ENCODE measurements at regions not wholly inside any gene's neighbourhood (a gene's known extent, or its start where the extent isn't known, plus 50 kb on each side); places are given as distances from the start of the nearest gene placed in this dataset.

DNA sequence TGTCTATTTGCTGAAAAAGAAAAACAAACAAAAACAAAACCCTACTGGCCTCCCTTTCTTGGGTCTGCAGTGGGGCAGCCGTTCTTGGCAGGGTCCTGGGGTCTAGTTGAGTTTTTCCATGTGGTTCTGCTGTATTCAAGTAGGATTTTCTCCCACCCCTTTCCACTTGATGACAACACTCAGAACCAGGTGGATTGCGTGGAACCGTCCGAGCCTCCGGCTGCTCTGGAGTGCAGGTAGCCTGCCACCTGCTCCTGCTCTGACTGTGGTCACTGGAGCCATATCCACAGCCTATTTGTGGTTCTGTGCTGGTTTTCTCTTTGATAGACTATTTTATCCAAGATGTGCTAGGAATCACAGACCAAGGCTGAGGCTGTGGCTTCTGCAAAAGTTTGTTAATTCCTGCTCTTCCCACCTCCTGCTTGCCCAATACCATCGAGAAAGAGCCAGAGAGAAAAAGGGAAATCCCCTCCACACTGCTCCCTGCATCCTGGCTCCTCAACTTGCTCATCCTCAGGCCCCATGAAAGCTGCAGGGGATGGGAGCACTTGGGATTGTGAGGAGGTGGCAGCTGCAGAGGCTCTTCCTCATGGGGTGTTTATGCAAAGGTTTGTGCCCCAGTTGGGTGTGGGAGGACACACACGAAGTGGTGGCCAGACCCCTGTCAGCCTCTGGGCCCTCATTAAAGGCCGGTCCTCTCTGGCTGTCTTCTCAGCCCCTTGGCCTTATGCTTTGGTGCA lies 377.8 kb upstream of the TNRC6C start:
- DNase-seq: no peak
- CTCF ChIA-PET: no interaction called here
- POLR2A ChIA-PET: no interaction called here

DNA sequence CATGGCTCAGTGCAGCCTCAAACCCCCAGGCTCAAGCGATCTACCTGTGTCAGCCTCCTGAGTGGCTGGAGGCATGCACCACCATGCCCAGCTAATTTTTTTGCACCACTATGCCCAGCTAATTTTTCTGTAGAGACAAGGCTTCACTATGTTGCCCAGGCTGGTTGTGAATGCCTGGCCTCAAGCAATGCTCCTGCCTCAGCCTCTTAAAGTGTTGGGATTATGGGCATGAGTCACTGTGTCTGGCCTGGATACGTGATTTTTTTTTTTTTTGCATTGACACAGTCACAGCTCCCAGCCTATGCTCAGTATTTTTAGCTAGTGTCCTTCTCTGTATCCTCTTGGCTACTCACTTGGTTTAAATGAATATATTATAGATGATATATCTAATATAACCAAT lies 377.0 kb upstream of the TNRC6C start:
- intact Hi-C loops (cut with DNase I, micrococcal nuclease): no loop called here
- Histone ChIP-seq H3K9me3 (ENCODE audit: control insufficient read depth in 1 of 2, insufficient read depth in 1 of 2, low read length in 2 of 2) (peaks cover 0 to 8% of the 10 kb centered on the region in 2 experiments), H3K36me3 (ENCODE audit: insufficient read depth, low read length) (no peaks in the 10 kb centered on the region), H3K27me3 (ENCODE audit: control insufficient read depth in 1 of 2, insufficient read depth in 2 of 2, low read length in 2 of 2) (no peaks in the 10 kb centered on the region), H3K4me1 (ENCODE audit: insufficient read depth, low read length) (no peaks in the 10 kb centered on the region), H3K27ac (ENCODE audit: low read depth in 1 of 2, low read length in 2 of 2) (no peak overlapping the region), H3K4me3 (ENCODE audit: low read length) (no peak overlapping the region)
- no peak overlapping the region for H3K27ac Mint-ChIP-seq
- H3K9me3 Mint-ChIP-seq: peaks cover under 1% of the 10 kb centered on the region
- CTCF ChIA-PET: no interaction called here
- H3K4me1 Mint-ChIP-seq (ENCODE audit: low read depth): peaks cover 6% of the 10 kb centered on the region
- H3K4me3 Mint-ChIP-seq: no peak overlapping the region
- TF ChIP-seq, protein P1, sequence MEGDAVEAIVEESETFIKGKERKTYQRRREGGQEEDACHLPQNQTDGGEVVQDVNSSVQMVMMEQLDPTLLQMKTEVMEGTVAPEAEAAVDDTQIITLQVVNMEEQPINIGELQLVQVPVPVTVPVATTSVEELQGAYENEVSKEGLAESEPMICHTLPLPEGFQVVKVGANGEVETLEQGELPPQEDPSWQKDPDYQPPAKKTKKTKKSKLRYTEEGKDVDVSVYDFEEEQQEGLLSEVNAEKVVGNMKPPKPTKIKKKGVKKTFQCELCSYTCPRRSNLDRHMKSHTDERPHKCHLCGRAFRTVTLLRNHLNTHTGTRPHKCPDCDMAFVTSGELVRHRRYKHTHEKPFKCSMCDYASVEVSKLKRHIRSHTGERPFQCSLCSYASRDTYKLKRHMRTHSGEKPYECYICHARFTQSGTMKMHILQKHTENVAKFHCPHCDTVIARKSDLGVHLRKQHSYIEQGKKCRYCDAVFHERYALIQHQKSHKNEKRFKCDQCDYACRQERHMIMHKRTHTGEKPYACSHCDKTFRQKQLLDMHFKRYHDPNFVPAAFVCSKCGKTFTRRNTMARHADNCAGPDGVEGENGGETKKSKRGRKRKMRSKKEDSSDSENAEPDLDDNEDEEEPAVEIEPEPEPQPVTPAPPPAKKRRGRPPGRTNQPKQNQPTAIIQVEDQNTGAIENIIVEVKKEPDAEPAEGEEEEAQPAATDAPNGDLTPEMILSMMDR (IDR thresholded peaks at IDR 0.05): no peak
- ATAC-seq (ENCODE audit: poor library complexity): no peak
- DNase-seq: no peak
- no peaks in the 10 kb centered on the region for H3K36me3 Mint-ChIP-seq (ENCODE audit: low read depth)
- POLR2A ChIA-PET: no interaction called here
- H3K27me3 Mint-ChIP-seq: no peaks in the 10 kb centered on the region

More for the DNA sequence above, 377.8 kb upstream of the TNRC6C start:
- H3K4me3 ChIP-seq (ENCODE audit: low read length): no peak overlapping the region
- ATAC-seq (ENCODE audit: poor library complexity): no peak
- H3K4me1 Mint-ChIP-seq (ENCODE audit: low read depth): peaks cover 6% of the 10 kb centered on the region
- no peaks in the 10 kb centered on the region for H3K4me1 ChIP-seq (ENCODE audit: insufficient read depth, low read length)
- no peaks in the 10 kb centered on the region for H3K36me3 ChIP-seq (ENCODE audit: insufficient read depth, low read length)
- peaks cover 0 to 8% of the 10 kb centered on the region in 2 experiments for H3K9me3 ChIP-seq (ENCODE audit: control insufficient read depth in 1 of 2, insufficient read depth in 1 of 2, low read length in 2 of 2)
- no peaks in the 10 kb centered on the region for H3K27me3 ChIP-seq (ENCODE audit: control insufficient read depth in 1 of 2, insufficient read depth in 2 of 2, low read length in 2 of 2)
- no peak overlapping the region for H3K4me3 Mint-ChIP-seq
- H3K27me3 Mint-ChIP-seq: no peaks in the 10 kb centered on the region
- TF ChIP-seq, protein P1 (IDR thresholded peaks at IDR 0.05): no peak
- intact Hi-C loops (cut with DNase I, micrococcal nuclease): no loop called here
- H3K27ac Mint-ChIP-seq: no peak overlapping the region
- no peak overlapping the region for H3K27ac ChIP-seq (ENCODE audit: low read depth in 1 of 2, low read length in 2 of 2)
- H3K9me3 Mint-ChIP-seq: no peaks in the 10 kb centered on the region
- H3K36me3 Mint-ChIP-seq (ENCODE audit: low read depth): no peaks in the 10 kb centered on the region

- Mint-ChIP-seq H3K9me3 (peaks cover 12% of the 10 kb centered on the region), H3K36me3 (ENCODE audit: low read depth) (no peaks in the 10 kb centered on the region), H3K27ac (no peak overlapping the region), H3K27me3 (peaks cover 5% of the 10 kb centered on the region), H3K4me3 (no peak overlapping the region), H3K4me1 (ENCODE audit: low read depth) (no peaks in the 10 kb centered on the region)
- H3K4me3 ChIP-seq (ENCODE audit: low read length): no peak overlapping the region
- H3K27me3 ChIP-seq (ENCODE audit: control insufficient read depth in 1 of 2, insufficient read depth in 2 of 2, low read length in 2 of 2): no peaks in the 10 kb centered on the region
- DNase-seq: no peak
- H3K9me3 ChIP-seq (ENCODE audit: control insufficient read depth in 1 of 2, insufficient read depth in 1 of 2, low read length in 2 of 2): peaks cover 0 to 8% of the 10 kb centered on the region in 2 experiments
- H3K4me1 ChIP-seq (ENCODE audit: insufficient read depth, low read length): no peaks in the 10 kb centered on the region
- H3K36me3 ChIP-seq (ENCODE audit: insufficient read depth, low read length): no peaks in the 10 kb centered on the region
- CTCF ChIA-PET: no interaction called here
- POLR2A ChIA-PET: no interaction called here
- intact Hi-C loops (cut with DNase I, micrococcal nuclease): no loop called here
- TF ChIP-seq, protein P1 (IDR thresholded peaks at IDR 0.05): no peak
- no peak overlapping the region for H3K27ac ChIP-seq (ENCODE audit: low read depth in 1 of 2, low read length in 2 of 2)
- ATAC-seq (ENCODE audit: poor library complexity): no peak
Measured at GRCh38 chr17:77585142-77585860, 373.2 kb upstream of the TNRC6C start.
